ENCODE measurements at regions not wholly inside any gene's neighbourhood (a gene's known extent, or its start where the extent isn't known, plus 50 kb on each side); places are given as distances from the start of the nearest gene placed in this dataset.
A peak's percentile ranks its signal among the peaks of the same experiment; 100 is the strongest.

DNA sequence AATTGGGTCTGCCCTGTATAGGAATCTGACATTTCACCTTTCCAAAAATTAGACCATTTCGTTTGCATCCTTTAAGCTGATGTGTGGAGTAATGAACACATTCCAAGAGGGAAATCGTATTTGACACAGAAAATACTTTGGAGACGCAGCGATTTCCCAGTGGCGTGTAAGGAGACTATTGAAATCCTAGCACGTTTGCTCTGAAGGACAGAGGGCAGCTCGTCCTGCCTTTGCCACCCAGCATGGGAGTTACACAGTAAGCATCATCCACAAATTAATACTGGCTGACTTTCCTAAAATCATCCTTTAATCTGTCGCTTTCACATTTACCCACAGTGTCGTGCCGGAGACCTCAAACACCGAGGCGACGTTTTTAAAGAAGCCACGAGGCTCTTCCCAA, 925.9 kb upstream of the EEF2KMT start:
- no peak for DNase-seq

DNA sequence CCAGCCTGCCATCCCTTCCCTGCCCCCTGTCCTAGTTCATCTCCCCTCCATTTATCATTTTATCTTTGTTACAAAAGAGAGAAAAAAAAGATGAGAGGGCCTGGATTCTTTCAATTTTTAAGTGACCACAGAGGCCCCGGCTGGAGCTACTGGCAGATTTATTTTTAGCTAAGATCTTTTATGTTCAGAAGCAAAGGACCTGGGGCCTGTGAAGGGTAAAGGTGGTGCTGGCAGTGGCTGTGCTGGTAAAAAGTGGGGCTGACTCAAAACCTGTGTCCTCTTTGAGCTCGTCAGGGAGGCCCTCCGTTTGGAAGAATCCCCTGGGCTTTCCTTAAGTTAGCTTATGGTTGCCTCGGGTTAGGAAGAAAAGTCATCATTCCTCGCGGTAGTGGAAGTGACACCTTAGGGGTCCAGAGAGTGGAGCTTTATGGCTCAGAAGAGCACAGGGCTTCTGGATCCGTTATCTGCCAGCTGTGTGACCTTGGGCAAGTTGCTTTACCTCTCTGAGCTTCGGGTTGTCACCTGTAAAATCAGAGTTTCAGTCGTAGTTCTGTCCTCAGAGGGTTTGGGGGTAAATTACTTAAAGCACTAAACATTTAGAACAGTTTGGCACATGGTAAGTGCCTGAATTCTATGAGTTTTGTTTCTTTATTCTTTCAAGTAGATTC, 923.8 kb upstream of the EEF2KMT start:
- DNase-seq: no peak

DNA sequence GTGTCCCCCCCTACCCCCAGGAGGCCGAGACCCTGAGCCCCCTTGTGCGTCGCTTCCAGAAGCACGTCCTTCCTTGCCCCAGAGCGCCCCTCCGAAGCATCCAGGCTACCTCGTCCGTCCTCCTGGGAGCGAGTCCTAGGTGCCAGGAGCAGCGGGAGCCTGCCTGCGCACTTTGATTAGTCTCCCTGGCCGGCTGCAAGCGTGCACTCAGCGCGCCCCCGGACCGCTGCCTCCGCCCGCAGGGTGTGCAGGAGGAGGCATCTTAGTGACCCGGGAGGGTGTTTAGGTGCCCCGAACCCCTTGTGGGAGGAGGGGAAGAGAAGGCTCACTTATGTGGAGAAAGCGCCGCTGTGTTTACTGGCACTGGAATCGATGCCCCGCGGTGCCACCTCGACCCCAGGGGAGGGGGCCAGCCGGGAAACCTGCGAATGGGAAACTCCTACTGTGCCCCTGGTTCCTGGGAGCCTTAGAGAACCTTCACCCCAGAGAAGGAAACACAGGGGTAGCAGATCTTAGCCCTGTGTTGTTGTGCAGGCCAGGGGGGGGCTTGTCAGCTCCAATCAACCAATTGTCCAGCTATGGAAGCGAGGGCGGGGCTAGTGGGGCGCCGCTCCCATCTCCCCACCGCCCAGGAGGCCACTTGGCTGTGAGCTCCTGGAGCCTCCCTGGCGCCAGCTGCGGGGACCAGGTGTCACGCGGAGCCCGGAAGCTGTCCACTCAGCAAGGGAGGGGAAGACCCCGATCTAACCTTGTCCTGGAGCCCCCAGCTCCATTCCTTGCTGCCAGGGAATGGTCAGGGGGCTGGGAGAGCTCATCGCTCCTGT, 922.8 kb upstream of the EEF2KMT start:
- DNase-seq: no peak

DNA sequence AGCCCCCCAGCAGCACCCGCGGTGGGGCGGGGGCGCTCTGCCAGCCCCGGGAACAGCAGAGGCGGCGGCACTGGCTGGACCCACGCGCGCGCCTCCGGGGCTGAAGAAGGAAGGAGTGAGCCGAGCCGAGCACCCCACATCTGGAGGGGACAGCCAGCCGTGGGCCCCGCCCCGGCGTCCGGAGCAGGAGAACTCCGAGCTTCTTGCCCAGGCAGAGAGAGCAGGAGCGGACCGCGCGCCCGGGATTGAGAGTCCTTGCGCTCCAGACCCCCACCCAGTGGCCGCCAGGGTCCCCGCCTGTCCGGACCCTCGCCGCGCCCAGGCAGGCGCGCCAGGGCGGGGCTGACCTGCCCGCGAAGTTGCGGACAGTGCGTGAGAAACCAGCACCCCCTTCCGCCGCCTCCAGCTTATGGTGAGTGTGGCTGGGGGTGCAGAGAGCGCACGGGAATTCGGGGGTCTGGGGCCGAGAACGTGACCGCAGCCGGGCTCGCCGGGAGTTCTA, 921.9 kb upstream of the EEF2KMT start:
- DNase-seq: no peak

- DNase-seq: no peak
Observed at GRCh38 chr16:6018848-6019489, 921.4 kb upstream of the EEF2KMT start.

DNA sequence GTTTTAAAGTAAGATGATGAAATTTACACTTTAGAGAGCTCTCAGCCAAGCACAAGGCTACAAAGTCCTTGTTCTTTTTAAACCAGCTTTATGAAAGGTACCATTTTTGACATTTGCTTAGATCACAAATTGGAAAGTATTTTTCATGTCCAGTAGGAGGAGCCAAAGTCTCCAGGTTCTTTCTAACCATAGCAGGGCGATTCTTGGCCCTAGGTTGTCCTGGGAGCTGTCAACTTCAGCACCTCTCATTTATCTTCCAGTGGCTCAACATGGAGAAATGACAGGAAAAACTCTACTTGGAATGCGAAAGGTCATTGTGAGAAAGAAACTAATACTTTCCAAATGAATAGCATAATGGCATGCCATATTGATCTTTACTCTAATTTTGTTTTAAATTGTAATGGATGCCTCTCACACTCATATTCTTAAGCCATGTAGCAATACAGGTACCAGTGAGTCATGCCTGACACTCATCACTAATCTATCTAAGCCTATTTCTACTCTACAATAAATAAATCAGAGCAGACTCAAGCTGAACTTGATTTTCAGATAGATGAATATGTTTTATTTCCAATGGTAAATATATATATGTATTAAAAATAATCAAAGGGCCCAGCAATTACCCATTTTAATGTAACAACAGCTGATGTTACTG, 919.1 kb upstream of the EEF2KMT start:
- DNase-seq: no peak

- DNase-seq: no peak
Observed at GRCh38 chr16:6012716-6013115, 915.1 kb upstream of the EEF2KMT start.

DNA sequence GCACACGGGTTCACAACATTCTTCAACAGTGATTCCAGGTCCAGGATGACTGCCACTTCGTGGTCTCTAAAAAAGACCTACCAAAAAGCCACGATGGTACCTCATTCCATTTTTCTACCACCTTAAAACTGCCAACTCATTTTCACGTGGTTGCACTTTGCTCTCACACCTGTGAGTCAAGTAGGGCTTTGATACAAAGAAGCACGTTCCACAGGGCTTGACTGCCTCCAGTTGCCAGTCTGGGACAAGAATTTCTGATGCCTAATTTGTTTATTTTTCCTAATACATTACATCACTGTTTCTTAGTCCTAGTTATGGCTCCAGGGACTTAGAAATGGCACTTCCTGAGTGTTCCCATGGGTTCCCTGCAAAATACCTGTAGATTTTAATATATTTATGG, 911.6 kb upstream of the EEF2KMT start:
- DNase-seq: no peak

DNA sequence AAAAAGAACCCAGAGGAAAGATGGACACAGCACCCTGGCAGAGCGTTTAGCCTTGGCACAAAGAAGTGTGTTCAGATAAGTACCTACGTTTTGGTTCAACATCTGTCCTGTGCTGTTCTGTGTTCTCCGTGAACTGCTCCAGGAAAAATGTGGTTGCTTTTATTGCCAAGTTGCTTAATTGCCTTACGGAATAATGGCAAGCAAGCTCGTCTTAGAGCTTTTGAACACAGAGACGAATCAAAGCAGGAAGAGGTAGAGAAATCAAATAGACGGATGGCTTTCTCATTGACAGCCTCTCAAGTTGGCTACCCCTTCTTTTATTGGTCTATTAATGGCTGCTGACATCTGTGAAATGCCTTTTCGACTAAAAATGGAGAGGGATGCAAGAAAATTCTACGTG, 911.1 kb upstream of the EEF2KMT start:
- no peak for DNase-seq

DNA sequence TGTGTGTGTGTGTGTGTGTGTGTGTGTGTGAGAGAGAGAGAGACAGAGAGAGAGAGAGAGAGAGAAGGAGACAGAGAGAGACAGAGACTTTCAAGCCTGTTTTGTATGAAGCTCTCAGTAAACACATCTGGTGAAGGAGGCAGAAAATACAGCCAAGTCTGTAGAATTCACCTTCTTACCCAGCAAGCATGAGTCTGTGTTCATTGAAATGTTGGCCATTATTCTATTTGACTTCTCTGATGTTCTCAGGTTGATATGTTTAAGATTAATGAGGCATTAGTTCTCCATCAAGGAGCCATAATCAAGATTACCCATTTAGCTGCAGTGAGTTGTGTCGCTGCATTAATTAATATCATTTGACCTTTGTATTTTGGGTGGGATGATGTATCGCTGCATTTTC, 895.8 kb upstream of the EEF2KMT start:
- no peak for DNase-seq

GRCh38 chr16:5982979-5983378, 885.4 kb upstream of the EEF2KMT start:
- DNase-seq: no peak

GRCh38 chr16:5979905-5980550, 882.4 kb upstream of the EEF2KMT start:
- DNase-seq: no peak

DNA sequence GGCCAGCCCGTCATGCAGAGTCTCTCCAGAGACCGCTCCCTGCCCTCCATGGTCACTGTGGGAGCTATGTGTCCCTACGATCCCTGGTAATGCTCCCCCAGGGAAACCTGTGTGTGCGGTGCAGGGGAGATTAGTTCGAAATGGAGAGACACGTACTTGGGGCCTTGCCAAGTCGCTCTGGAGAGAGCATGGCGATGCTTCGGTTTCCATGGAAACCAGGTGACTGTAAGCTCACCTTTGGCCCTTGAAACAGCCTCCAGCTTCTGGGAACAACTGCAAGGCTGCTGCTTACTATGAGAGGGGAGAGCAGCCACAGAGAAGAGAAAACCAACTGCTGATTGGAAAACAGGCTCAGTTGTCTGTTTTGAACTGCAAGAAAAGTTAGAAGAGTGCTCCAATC, 879.7 kb upstream of the EEF2KMT start:
- no peak for DNase-seq

GRCh38 chr16:5972747-5973146, 875.2 kb upstream of the EEF2KMT start:
- no peak for DNase-seq

GRCh38 chr16:5971924-5972323, 874.3 kb upstream of the EEF2KMT start:
- DNase-seq: no peak

DNA sequence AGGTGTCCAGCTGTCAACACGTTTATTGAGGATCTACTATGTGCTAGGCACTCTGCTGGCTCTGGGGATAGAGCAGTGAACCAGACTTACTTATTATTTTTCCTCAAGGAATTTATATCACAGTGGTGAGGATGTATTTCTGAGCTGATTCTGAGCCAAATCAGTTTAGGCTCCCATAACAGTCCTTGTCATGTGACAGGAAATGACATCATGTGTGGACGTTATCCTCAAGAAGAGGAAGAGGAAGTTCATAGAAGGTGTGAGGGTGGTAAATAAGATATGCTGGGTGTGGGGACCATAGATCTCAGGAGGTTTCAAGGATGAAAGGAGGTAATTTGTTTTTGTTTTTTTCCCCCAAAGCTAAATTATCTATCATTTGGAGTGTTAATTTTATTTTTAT, 873.5 kb upstream of the EEF2KMT start:
- DNase-seq: no peak

DNA sequence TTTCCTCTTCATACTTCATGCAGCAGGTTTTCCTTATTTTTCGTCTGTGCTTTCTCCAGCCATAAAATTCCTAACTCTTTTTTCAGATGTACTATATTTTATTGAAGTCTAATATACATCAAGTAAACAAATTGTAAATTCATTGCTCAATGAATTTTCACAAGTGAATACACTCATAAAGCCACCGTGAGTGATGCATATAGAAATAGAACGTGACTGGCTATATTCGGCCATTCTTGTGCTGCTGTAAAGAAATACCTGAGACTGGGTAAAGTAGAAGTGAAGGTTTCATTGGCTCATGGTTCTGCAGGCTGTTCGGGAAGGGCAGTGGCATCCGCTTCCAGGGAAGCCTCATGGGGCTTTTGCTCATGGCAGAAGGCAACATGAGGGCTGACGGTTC, 868.4 kb upstream of the EEF2KMT start:
- DNase-seq: no peak

GRCh38 chr16:5965321-5965720, 867.7 kb upstream of the EEF2KMT start:
- DNase-seq: peak; percentile 49

GRCh38 chr16:5951486-5951885, 853.9 kb upstream of the EEF2KMT start:
- DNase-seq: no peak

DNA sequence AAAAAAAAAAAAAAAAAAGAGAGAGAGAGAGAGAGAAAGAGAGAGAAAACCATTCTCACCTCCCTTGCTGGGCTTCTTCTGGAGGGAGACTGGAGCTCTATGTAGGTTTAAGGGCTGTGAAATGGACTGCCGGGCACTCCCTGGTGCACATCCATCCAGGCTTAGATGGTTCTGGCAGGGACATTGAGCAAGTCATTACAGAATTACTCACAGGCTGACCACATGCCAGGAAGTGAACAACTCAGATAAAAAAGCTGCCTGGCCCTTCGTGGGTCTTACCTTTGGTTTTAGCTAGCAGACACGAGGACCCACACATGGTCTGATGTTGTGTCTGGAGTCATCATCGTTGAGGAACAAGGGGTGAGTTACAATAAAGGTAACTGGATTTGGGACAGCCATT, 847.4 kb upstream of the EEF2KMT start:
- DNase-seq: no peak

DNA sequence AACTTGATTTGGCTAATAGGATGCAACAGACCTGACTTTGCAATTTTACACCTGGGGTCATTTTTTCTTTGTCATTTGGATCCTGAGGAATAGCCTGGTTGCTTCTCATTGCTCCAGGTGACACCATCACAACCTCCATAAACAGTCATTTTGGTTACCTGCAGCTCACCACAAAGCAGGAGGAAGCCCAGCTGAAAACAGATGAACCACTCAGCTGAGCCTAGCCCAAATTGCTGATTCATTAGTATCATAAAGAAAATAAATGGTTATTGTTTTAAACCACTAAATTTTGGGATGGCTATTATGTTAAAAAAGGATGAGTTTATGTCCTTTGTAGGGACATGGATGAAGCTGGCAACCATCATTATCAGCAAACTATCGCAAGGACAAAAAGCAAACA, 841.0 kb upstream of the EEF2KMT start:
- DNase-seq: no peak

DNA sequence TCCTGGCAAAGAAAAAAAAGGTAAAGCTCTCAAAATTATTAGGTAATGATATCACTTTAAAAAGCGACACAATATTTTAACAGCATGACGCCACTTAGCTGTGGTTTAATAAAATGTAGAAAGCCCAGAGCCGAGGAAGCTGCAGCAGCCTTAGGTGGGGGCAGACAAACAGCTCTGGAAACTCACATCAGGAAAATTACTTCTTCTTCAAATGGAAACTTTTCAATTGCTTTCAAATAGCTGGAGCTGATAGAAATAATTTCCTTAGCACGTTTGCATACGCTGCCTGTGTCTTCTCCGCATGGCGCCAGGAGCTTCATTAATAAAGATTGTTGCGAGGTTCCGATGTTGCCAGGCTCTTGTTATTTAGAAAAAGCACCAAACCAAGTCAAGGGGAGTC, 835.3 kb upstream of the EEF2KMT start:
- DNase-seq: no peak

DNA sequence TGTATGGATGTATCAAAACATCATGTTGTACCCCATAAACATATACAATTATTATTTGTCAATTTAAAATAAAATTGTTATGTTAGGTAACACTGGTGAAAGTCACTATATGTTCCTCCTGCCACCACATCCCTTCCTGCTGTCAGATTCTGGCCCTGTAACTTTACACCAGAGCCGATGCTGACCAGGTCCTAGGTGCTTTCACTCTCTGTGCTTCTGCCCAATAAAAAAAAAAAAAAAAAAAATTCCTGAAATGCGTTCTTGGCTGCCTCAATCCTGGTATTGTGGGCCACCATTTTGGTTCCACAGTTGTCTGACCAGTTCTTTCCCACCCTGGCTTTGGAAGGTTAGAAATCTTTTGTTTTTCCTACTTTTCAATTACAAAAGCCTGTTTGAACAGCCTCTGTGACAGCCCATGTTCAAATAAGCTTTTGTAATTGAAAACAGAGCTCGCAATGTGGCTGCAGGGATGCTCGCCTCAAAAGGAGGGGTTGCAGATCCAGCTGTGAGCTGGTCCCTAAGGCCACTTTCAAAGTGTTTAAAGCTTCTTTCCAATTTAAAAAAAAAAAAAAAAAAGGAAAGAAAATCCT, 831.0 kb upstream of the EEF2KMT start:
- no peak for DNase-seq

Measured in NCI-H187 treated with DMSO at 0.1 percent for 48 hours (cell line).